Trophoblast cell (in vitro differentiated cells and primary cell): ENCODE measurements at regions not wholly inside any gene's neighbourhood (a gene's known extent, or its start where the extent isn't known, plus 50 kb on each side); places are given as distances from the start of the nearest gene placed in this dataset.

Experiments
- DNase-seq, 2 donors: peaks; one replicate each; pipeline ENCODE4 v3.0.0-alpha.2; 2016
- H2AFZ ChIP-seq: 2 replicates; pipeline ENCODE4 v1.6.1; 2013; ENCODE audit warnings: low read length, moderate library complexity, mild to moderate bottlenecking; ENCODE audit not compliant: insufficient read depth, poor library complexity
- H2AK5ac ChIP-seq: 2 replicates; pipeline ENCODE4 v1.6.1; 2013; ENCODE audit warnings: mild to moderate bottlenecking, low read length
- H2BK120ac ChIP-seq: 2 replicates; pipeline ENCODE4 v1.6.1; 2013; ENCODE audit warnings: low read length, mild to moderate bottlenecking, moderate library complexity; ENCODE audit not compliant: insufficient read depth, poor library complexity
- H2BK12ac ChIP-seq: 2 replicates; pipeline ENCODE4 v1.6.1; 2013; ENCODE audit warnings: mild to moderate bottlenecking, low read length, moderate library complexity
- H2BK5ac ChIP-seq: 2 replicates; pipeline ENCODE4 v1.6.1; 2013; ENCODE audit warnings: low read length, low read depth, moderate library complexity, mild to moderate bottlenecking; ENCODE audit not compliant: poor library complexity
- H3K14ac ChIP-seq: 2 replicates; pipeline ENCODE4 v1.6.1; 2013; ENCODE audit warnings: mild to moderate bottlenecking, low read length
- H3K18ac ChIP-seq: 2 replicates; pipeline ENCODE4 v1.6.1; 2013; ENCODE audit warnings: mild to moderate bottlenecking, low read length
- H3K23ac ChIP-seq: 2 replicates; pipeline ENCODE4 v1.6.1; 2013; ENCODE audit warnings: low read length
- H3K27ac ChIP-seq: 2 replicates; pipeline ENCODE4 v1.5.1; 2013; ENCODE audit warnings: low read depth, mild to moderate bottlenecking, inconsistent platforms, low read length, moderate library complexity
- H3K27me3 ChIP-seq: 2 replicates; pipeline ENCODE4 v1.6.1; 2013; ENCODE audit warnings: inconsistent platforms, mild to moderate bottlenecking, low read length, moderate library complexity; ENCODE audit not compliant: insufficient read depth
- H3K36me3 ChIP-seq, 2 experiments: 1 replicate in 1 of 2; 2 replicates in 1 of 2; pipeline ENCODE4 v1.6.1; 2013; ENCODE audit warnings: low read length in 2 of 2, mild to moderate bottlenecking in 2 of 2, moderate library complexity in 1 of 2; ENCODE audit not compliant: insufficient read depth in 2 of 2, control insufficient read depth in 1 of 2
- H3K4ac ChIP-seq: 2 replicates; pipeline ENCODE4 v1.6.1; 2013; ENCODE audit warnings: low read depth, mild to moderate bottlenecking, low read length, moderate library complexity
- H3K4me1 ChIP-seq, 2 experiments: 1 replicate in 1 of 2; 2 replicates in 1 of 2; pipeline ENCODE4 v1.6.1; 2013; ENCODE audit warnings: low read length in 2 of 2, mild to moderate bottlenecking in 2 of 2, moderate library complexity in 1 of 2; ENCODE audit not compliant: insufficient read depth in 2 of 2, control insufficient read depth in 1 of 2
- H3K4me2 ChIP-seq: 2 replicates; pipeline ENCODE4 v1.6.1; 2013; ENCODE audit warnings: inconsistent platforms, mild to moderate bottlenecking, low read length, moderate library complexity
- H3K4me3 ChIP-seq: 2 replicates; pipeline ENCODE4 v1.5.1; 2013; ENCODE audit warnings: mild to moderate bottlenecking, low read depth, low read length, inconsistent platforms
- H3K79me1 ChIP-seq: one replicate; pipeline ENCODE4 v1.6.1; 2013; ENCODE audit warnings: low read length
- H3K79me2 ChIP-seq: 2 replicates; pipeline ENCODE4 v1.6.1; 2013; ENCODE audit warnings: low read length, mild to moderate bottlenecking; ENCODE audit not compliant: control insufficient read depth, insufficient read depth, poor library complexity
- H3K9ac ChIP-seq: 2 replicates; pipeline ENCODE4 v1.6.1; 2013; ENCODE audit warnings: mild to moderate bottlenecking, low read length
- H3K9me3 ChIP-seq: 2 replicates; pipeline ENCODE4 v1.6.1; 2013; ENCODE audit warnings: low read depth, mild to moderate bottlenecking, control low read depth, inconsistent platforms, low read length; ENCODE audit not compliant: insufficient read depth
- H4K12ac ChIP-seq: 2 replicates; pipeline ENCODE4 v1.6.1; 2013; ENCODE audit warnings: low read depth, mild to moderate bottlenecking, low read length, moderate library complexity
- H4K8ac ChIP-seq: 2 replicates; pipeline ENCODE4 v1.6.1; 2013; ENCODE audit warnings: low read depth, mild to moderate bottlenecking, low read length, moderate library complexity
- H4K91ac ChIP-seq: one replicate; pipeline ENCODE4 v1.6.1; 2013; ENCODE audit warnings: low read depth, mild to moderate bottlenecking, low read length, moderate library complexity
- WGBS: extraction: QIAGEN DNeasy Blood & Tissue Kit; methylation state at CpG from one replicate; pipeline ENCODE4 v1.1.7; 2013; ENCODE audit warnings: missing lambda C conversion rate; ENCODE audit not compliant: insufficient read length, insufficient coverage; ENCODE audit errors: extremely low coverage; 5-methylcytosine and 5-hydroxymethylcytosine counted together

GRCh38 chr2:183349091-183349490, 224.8 kb downstream of the NUP35 start:
- H3K9ac ChIP-seq = no peak overlapping the region
- no peak overlapping the region for H4K8ac ChIP-seq
- no peak overlapping the region for H4K91ac ChIP-seq
- no peaks in the 10 kb centered on the region for H3K79me2 ChIP-seq
- no peak overlapping the region for H2AK5ac ChIP-seq
- H3K14ac ChIP-seq = no peak overlapping the region
- H2BK12ac ChIP-seq = no peak overlapping the region
- H3K27me3 ChIP-seq = no peaks in the 10 kb centered on the region
- no peak overlapping the region for H3K18ac ChIP-seq
- H3K79me1 ChIP-seq = no peaks in the 10 kb centered on the region
- no peaks in the 10 kb centered on the region for H3K4me1 ChIP-seq
- no peak for DNase-seq
- no peaks in the 10 kb centered on the region for H3K36me3 ChIP-seq
- H3K4me2 ChIP-seq = no peak overlapping the region
- no peak overlapping the region for H3K4me3 ChIP-seq
- no peak overlapping the region for H2BK5ac ChIP-seq
- H2BK120ac ChIP-seq = no peak overlapping the region
- no peaks in the 10 kb centered on the region for H3K9me3 ChIP-seq
- no CpG with 5 or more reads among the region's 7 CpGs for WGBS
- H2AFZ ChIP-seq = no peak overlapping the region
- no peak overlapping the region for H3K27ac ChIP-seq
- no peak overlapping the region for H4K12ac ChIP-seq
- H3K23ac ChIP-seq = no peak overlapping the region
- H3K4ac ChIP-seq = no peak overlapping the region

- no peak for DNase-seq
- no peak overlapping the region for H3K18ac ChIP-seq
- H2BK12ac ChIP-seq = no peak overlapping the region
- H3K4me1 ChIP-seq = no peaks in the 10 kb centered on the region
- H4K8ac ChIP-seq = no peak overlapping the region
- H3K14ac ChIP-seq = no peak overlapping the region
- no peaks in the 10 kb centered on the region for H3K36me3 ChIP-seq
- H3K79me2 ChIP-seq = no peaks in the 10 kb centered on the region
- H3K79me1 ChIP-seq = no peaks in the 10 kb centered on the region
- H3K23ac ChIP-seq = no peak overlapping the region
- no peak overlapping the region for H2AK5ac ChIP-seq
- no CpG with 5 or more reads among the region's 2 CpGs for WGBS
- no peak overlapping the region for H4K12ac ChIP-seq
- H3K9ac ChIP-seq = no peak overlapping the region
- no peak overlapping the region for H2BK120ac ChIP-seq
- H2BK5ac ChIP-seq = no peak overlapping the region
- H3K4me3 ChIP-seq = no peak overlapping the region
- no peak overlapping the region for H3K4me2 ChIP-seq
- H3K27ac ChIP-seq = no peak overlapping the region
- H3K4ac ChIP-seq = no peak overlapping the region
- no peaks in the 10 kb centered on the region for H3K27me3 ChIP-seq
- no peak overlapping the region for H2AFZ ChIP-seq
- H4K91ac ChIP-seq = no peak overlapping the region
- H3K9me3 ChIP-seq = no peaks in the 10 kb centered on the region
Measured at GRCh38 chr2:183359867-183360266, 235.6 kb downstream of the NUP35 start.

- Histone ChIP-seq H2BK5ac (no peak overlapping the region), H3K79me2 (no peaks in the 10 kb centered on the region), H3K4me1 (no peaks in the 10 kb centered on the region), H2BK120ac (no peak overlapping the region), H3K9ac (no peak overlapping the region), H3K23ac (no peak overlapping the region), H4K91ac (no peak overlapping the region), H3K4me2 (no peak overlapping the region), H2BK12ac (no peak overlapping the region), H4K8ac (no peak overlapping the region), H3K27ac (no peak overlapping the region), H3K79me1 (no peaks in the 10 kb centered on the region), H2AFZ (no peak overlapping the region), H2AK5ac (no peak overlapping the region), H3K18ac (no peak overlapping the region), H3K36me3 (no peaks in the 10 kb centered on the region), H3K14ac (no peak overlapping the region), H3K4me3 (no peak overlapping the region), H3K27me3 (no peaks in the 10 kb centered on the region), H3K4ac (no peak overlapping the region), H3K9me3 (no peaks in the 10 kb centered on the region), H4K12ac (no peak overlapping the region)
- no peak for DNase-seq
Measured at GRCh38 chr2:183371545-183371944, 247.3 kb downstream of the NUP35 start.

GRCh38 chr2:183375821-183376220, 251.6 kb downstream of the NUP35 start:
- Histone ChIP-seq H3K36me3 (no peaks in the 10 kb centered on the region), H3K18ac (no peak overlapping the region), H4K91ac (no peak overlapping the region), H3K4me3 (no peak overlapping the region), H3K27me3 (no peaks in the 10 kb centered on the region), H4K8ac (no peak overlapping the region), H2BK12ac (no peak overlapping the region), H3K79me2 (no peaks in the 10 kb centered on the region), H2AK5ac (no peak overlapping the region), H3K4ac (no peak overlapping the region), H3K23ac (no peak overlapping the region), H3K9ac (no peak overlapping the region), H3K9me3 (no peaks in the 10 kb centered on the region), H3K4me1 (no peaks in the 10 kb centered on the region), H3K4me2 (no peak overlapping the region), H4K12ac (no peak overlapping the region), H2AFZ (no peak overlapping the region), H3K79me1 (no peaks in the 10 kb centered on the region), H2BK5ac (no peak overlapping the region), H2BK120ac (no peak overlapping the region), H3K14ac (no peak overlapping the region), H3K27ac (no peak overlapping the region)
- no peak for DNase-seq
- WGBS = no CpG with 5 or more reads among the region's 3 CpGs

- Histone ChIP-seq H4K91ac (no peak overlapping the region), H2BK12ac (no peak overlapping the region), H3K14ac (no peak overlapping the region), H3K79me2 (no peaks in the 10 kb centered on the region), H2AFZ (no peak overlapping the region), H3K23ac (no peak overlapping the region), H4K8ac (no peak overlapping the region), H3K9ac (no peak overlapping the region), H2BK5ac (no peak overlapping the region), H3K27ac (no peak overlapping the region), H3K4me3 (no peak overlapping the region), H3K27me3 (no peaks in the 10 kb centered on the region), H3K9me3 (no peaks in the 10 kb centered on the region), H3K36me3 (no peaks in the 10 kb centered on the region), H3K4ac (no peak overlapping the region), H3K4me1 (no peaks in the 10 kb centered on the region), H2AK5ac (no peak overlapping the region), H2BK120ac (no peak overlapping the region), H3K4me2 (no peak overlapping the region), H4K12ac (no peak overlapping the region), H3K18ac (no peak overlapping the region), H3K79me1 (no peaks in the 10 kb centered on the region)
- no peak for DNase-seq
- WGBS = no CpG with 5 or more reads among the region's 1 CpG
Measured at GRCh38 chr2:183383854-183384253, 259.6 kb downstream of the NUP35 start.
